NAMALWA (cell line): ENCODE measurements at regions not wholly inside any gene's neighbourhood (a gene's known extent, or its start where the extent isn't known, plus 50 kb on each side); places are given as distances from the start of the nearest gene placed in this dataset.
A peak's percentile ranks its signal among the peaks of the same experiment; 100 is the strongest.
"Not testable (repeated sequence)": the region's sequence is repeated elsewhere in the genome, so short reads cannot be mapped to it uniquely, and the experiment has no call there.

ENCODE experiments used
- DNase-seq: peaks from one replicate; pipeline ENCODE4 v3.0.0-alpha.2; 2015; ENCODE audit warnings: low spot score

GRCh38 chr2:52292801-52293200, 1260.9 kb upstream of the NRXN1 start:
- no peak for DNase-seq

- no peak for DNase-seq
Observed at GRCh38 chr2:52289741-52290140, 1257.8 kb upstream of the NRXN1 start.

- DNase-seq: no peak
Observed at GRCh38 chr2:52288596-52288995, 1256.7 kb upstream of the NRXN1 start.

- DNase-seq: no peak
Observed at GRCh38 chr2:52269696-52270485, 1238.0 kb upstream of the NRXN1 start.

GRCh38 chr2:52264911-52265310, 1233.0 kb upstream of the NRXN1 start:
- no peak for DNase-seq

- DNase-seq: peak; percentile 48
Observed at GRCh38 chr2:52264488-52264887, 1232.6 kb upstream of the NRXN1 start.

GRCh38 chr2:52260904-52261303, 1229.0 kb upstream of the NRXN1 start:
- no peak for DNase-seq

GRCh38 chr2:52258967-52259366, 1227.0 kb upstream of the NRXN1 start:
- DNase-seq: not testable (repeated sequence)

GRCh38 chr2:52258038-52258437, 1226.1 kb upstream of the NRXN1 start:
- no peak for DNase-seq

GRCh38 chr2:52253416-52253980, 1221.6 kb upstream of the NRXN1 start:
- no peak for DNase-seq

- DNase-seq: no peak
Observed at GRCh38 chr2:52238782-52239181, 1206.8 kb upstream of the NRXN1 start.

- DNase-seq: no peak
Observed at GRCh38 chr2:52222128-52222527, 1190.2 kb upstream of the NRXN1 start.

GRCh38 chr2:52220393-52220792, 1188.5 kb upstream of the NRXN1 start:
- DNase-seq: no peak

- DNase-seq: no peak
Observed at GRCh38 chr2:52210611-52211010, 1178.7 kb upstream of the NRXN1 start.

- no peak for DNase-seq
Observed at GRCh38 chr2:52210161-52210560, 1178.2 kb upstream of the NRXN1 start.

GRCh38 chr2:52194342-52194741, 1162.4 kb upstream of the NRXN1 start:
- DNase-seq: no peak

GRCh38 chr2:52193804-52194203, 1161.9 kb upstream of the NRXN1 start:
- no peak for DNase-seq

- DNase-seq: no peak
Observed at GRCh38 chr2:52192656-52193055, 1160.7 kb upstream of the NRXN1 start.

GRCh38 chr2:52181080-52181479, 1149.1 kb upstream of the NRXN1 start:
- peak; percentile 21 for DNase-seq

GRCh38 chr2:52178845-52179244, 1146.9 kb upstream of the NRXN1 start:
- DNase-seq: no peak

- DNase-seq: no peak
Observed at GRCh38 chr2:52145005-52145404, 1113.1 kb upstream of the NRXN1 start.

- DNase-seq: no peak
Observed at GRCh38 chr2:52144590-52144989, 1112.7 kb upstream of the NRXN1 start.

- DNase-seq: no peak
Observed at GRCh38 chr2:52141076-52141475, 1109.1 kb upstream of the NRXN1 start.

- no peak for DNase-seq
Observed at GRCh38 chr2:52139241-52139640, 1107.3 kb upstream of the NRXN1 start.
